DMS53 treated with DMSO at 0.1 percent for 48 hours (cell line): ENCODE measurements at regions not wholly inside any gene's neighbourhood (a gene's known extent, or its start where the extent isn't known, plus 50 kb on each side); places are given as distances from the start of the nearest gene placed in this dataset.
A peak's percentile ranks its signal among the peaks of the same experiment; 100 is the strongest.
"Not testable (repeated sequence)": the region's sequence is repeated elsewhere in the genome, so short reads cannot be mapped to it uniquely, and the experiment has no call there.

ENCODE experiments used
- DNase-seq: peaks from one replicate; lab custom pipeline; 2025; ENCODE audit not compliant: unreplicated experiment; lab: John Stamatoyannopoulos, UW

DNA sequence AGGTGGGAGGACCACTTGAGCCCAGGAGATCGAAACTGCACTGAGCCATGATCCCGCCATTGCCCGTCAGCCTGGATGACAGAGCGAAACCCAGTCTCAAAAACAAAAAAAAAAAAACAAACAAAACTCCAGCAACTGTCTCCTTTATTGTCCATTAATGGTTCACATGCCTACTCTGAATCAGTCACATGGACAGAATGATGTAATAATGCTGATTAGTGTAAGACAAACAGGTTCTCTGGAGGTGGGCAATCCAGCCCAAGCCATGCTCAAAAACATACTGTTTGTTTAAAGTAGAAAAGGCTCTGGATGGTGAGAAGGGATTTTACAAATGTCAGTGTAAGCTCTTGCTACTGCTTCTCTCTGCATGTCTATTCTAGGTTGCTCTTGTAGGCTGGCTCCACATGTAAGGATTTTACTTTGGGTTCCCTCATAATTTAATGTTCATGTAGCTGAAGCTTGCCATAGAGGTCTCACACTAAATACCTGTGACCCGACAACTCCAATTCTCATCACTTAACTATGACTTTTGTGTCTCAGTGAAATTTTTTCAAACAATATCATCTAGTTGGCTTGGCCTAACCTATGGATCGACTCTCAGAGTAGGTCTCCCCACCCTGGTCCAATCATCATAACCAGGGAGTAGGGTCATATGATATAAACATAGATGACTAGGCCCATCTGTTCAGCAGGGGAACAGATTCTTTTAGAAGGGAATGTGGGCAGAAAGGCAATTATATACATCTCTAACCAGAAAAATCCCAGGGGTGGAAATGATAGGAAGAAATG is 83.9 kb upstream of the SLC39A10 start:
- no peak for DNase-seq

DNA sequence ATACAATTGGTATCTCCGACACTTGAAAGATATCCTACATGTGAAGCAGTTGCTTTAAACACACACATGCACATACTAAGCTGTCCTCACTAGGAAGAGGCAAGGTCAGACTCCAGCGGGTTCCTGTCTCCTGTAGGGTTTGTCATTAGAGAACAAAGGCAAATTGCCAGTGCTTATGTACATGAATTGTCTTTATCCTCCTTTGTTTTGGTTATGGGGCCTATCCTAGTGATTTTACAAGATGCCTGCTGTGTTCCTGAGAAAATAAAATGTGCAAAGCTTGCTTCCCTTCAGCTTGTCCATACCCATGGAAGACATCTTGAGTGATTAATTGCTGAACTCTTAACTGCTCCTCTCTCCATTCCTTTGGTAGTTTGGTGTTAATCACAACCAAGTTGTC is 86.7 kb upstream of the SLC39A10 start:
- no peak for DNase-seq

DNA sequence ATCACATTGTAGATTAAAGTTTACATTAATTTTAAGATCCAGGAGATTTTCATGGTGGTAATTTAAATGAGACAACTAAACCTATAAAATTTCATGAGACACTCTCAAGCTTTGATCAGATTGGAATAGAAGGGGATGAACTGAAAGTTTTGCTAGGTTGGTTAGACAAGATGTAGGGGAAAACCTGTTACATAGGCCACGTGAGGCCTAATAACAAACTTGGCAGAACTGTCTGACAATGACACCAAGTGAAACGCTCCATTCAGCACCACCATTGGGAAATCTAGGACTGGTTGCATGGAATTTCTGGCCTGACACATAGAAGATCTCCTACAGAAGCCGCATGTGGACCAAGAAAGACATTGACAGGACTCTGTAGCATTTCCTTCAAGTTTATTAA is 87.8 kb upstream of the SLC39A10 start:
- DNase-seq, result no peak

DNA sequence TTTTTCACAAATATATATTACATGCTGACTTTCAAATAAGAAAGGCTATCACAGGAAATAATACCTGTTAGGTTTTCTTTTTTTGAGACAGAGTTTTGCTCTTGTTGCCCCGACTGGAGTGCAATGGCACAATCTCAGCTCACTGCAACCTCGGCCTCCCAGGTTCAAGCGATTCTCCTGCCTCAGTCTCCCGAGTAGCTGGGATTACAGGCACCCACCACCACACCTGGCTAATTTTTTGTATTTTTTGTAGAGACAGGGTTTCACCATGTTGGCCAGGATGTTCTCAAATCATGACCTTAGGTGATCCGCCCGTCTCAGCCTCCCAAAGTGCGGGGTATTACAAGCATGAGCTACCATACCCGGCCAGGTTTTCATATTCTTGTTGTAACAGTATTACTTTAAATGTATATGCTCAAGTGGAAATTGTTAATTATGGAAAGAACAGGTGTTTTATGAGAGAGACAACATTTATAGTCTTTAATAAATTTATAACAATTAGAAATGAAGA is 92.3 kb upstream of the SLC39A10 start:
- not testable (repeated sequence) for DNase-seq

DNA sequence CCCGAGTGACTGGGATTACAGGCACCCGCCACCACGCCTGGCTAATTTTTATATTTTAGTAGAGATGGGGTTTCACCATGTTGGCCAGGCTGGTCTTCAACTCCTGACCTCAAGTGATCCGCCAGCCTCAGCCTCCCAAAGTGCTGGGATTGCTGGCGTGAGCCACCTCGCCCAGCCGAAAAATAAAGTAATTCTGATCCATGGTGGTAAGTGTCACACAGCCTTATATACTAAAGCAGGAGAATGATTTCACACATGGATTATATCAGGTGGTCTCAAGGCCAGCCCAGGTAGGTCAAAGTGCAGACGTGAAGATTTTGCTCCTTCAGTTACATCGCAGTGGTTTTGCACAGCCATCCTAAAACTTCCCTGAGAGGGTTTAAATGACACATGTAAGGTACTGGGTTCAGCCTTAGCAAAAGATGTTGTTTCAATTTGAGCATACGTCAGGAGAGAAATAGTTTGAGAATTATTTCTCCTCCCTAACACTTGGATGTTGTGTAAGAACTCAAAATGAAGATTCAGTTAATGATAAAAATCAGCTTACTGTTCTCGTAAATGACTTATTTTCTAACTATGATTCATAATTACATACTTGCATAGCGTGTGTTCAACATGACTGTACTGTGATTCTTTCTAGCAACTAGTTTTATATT is 93.0 kb upstream of the SLC39A10 start:
- DNase-seq, result no peak

- no peak for DNase-seq
Measured at GRCh38 chr2:195562570-195563566, 94.2 kb upstream of the SLC39A10 start.

GRCh38 chr2:195561116-195561921 is 95.7 kb upstream of the SLC39A10 start:
- DNase-seq, result no peak

- no peak for DNase-seq
Measured at GRCh38 chr2:195560209-195560895, 96.7 kb upstream of the SLC39A10 start.

DNA sequence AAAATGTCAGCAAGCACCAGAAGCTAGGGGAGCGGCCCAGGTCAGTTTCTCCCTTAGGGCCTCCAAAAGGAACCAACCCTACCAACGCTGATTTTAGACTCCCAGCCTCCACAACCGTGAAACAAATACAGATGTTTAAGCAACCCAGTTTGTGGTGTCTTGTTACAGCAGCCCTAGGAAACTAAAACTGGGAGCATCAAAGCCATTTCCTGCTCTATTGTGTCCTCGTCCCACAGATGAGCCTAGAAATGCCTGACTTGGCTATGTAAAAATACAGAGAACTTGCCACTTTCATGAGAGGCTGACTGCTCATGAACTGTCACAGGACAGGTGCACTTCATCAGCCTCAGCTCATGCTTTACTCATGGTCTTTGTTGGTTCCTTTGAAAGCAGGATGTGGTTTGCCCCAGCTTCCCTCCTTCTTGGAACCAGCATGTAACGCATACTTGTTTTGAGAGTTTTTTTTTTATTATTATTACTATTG is 97.6 kb upstream of the SLC39A10 start:
- peak; percentile 6 for DNase-seq

DNA sequence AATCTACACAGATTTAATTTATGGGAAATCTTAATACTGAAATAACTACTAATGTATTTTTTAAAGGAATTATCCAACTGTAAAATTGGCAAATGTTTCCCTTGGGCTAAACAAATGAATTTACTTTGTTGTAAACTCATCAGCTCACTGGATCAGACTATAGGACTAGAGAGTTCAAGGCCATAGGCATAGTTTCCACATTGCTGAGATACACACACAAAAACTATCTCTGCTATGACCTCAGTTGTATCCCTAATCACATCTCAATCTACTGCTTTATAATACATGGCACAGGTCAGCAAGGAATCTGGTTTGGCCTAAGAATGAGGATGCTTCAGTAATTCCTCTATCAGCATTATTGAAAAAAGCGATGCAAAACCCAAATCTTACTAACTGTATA is 101.1 kb upstream of the SLC39A10 start:
- DNase-seq, result no peak

DNA sequence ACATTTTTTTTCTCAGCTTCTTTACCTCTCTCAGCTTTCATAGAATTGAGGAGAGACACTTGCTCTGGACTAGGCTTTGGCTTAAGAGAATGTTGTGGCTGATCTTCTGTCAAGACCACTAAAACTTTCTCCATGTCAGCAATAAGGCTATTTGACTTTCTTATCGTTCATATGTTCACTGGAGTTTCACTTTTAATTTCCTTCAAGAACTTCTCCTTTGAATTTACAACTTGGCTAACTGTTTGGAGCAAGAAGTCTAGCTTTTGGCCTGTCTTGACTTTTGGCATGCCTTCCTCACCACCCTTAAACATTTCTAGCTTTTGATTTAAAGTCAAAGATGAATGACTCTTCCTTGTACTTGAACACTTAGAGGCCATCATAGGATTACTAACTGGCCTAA is 104.4 kb upstream of the SLC39A10 start:
- DNase-seq, result no peak

GRCh38 chr2:195548198-195548940 is 108.7 kb upstream of the SLC39A10 start:
- DNase-seq, result no peak

DNA sequence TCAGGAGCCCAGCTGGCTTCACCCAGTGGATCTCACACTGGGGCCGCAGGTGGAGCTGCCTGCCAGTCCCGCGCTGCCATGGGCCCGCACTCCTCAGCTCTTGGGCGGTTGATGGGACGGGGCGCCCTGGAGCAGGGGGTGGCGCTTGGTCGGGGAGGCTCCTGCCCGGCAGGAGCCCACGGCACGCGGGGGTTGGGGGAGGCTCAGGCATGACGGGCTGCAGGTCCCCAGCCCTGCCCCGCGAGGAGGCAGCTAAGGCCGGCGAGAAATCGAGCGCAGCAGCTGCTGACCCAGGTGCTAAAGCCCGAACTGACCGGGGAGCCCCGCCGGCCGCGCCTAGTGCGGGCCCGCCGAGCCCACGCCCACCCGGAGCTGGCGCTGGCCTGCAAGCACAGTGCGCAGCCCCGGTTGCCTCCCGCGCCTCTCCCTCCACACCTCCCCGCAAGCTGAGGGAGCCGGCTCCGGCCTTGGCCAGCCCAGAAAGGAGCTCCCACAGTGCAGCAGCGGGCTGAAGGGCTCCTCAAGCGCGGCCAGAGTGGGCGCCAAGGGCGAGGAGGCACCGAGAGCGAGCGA is 109.7 kb upstream of the SLC39A10 start:
- DNase-seq, result not testable (repeated sequence)

- no peak for DNase-seq
Measured at GRCh38 chr2:195545811-195546210, 111.2 kb upstream of the SLC39A10 start.

DNA sequence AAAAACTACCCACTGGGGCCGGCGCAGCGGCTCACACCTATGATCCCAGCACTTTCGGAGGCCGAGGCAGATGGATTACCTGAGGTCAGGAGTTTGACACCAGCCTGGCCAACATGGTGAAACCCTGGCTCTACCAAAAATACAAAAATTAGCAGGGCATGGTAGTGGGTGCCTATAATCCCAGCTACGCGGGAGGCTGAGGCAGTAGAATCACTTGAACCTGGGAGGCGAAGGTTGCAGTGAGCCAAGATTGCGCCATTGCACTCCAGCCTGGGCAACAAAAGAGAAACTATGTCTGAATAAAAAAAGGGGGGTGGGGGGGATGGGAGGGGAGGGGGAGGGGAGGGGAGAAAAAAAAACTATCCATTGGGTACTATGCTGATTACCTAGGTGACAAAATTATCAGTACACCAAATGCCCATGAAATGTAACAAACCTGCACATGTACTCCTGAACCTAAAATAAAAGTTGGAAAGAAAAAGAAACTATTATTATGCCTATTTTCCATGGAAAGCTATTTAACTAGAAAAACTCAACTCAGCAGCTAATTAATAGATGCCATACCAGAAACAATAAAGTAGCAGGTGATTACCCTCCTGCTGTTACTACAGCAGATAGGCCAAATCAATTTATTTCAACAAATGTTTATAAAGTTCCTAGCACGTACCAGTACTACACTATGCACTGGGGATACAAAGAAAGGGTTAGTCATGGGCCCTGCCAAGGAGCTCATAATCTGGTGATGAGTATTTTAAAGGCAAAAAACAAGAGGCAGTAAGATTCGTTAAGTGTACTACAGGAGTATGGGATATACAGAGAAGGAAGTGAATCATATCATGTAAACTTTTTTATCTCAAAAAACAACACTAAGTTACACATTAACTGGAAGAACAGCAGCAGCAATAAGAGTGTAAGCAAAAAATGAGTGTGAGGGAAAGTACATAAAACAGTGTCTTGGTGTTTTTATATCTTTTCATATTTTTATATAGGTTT is 112.8 kb upstream of the SLC39A10 start:
- peak; percentile 76 for DNase-seq

GRCh38 chr2:195543063-195543462 is 114.0 kb upstream of the SLC39A10 start:
- no peak for DNase-seq

- DNase-seq, result no peak
Measured at GRCh38 chr2:195542067-195542466, 115.0 kb upstream of the SLC39A10 start.
